OCI-LY7 (cell line): ENCODE measurements at regions not wholly inside any gene's neighbourhood (a gene's known extent, or its start where the extent isn't known, plus 50 kb on each side); places are given as distances from the start of the nearest gene placed in this dataset.

Experiments
- BruUV-seq: library from RNA; stranded (reverse); fragments of 400-500 nt; replicated peaks from 2 replicates; lab custom pipeline; 2021; lab: Mats Ljungman, UMichigan
- CTCF ChIA-PET: fragments of 300-600 bp; sonication (Branson Sonifier 250); formaldehyde crosslinking; loops from one replicate; lab custom pipeline; 2022; ENCODE audit warnings: antibody characterized with exemption; ENCODE audit not compliant: unreplicated experiment; lab: Charles Lee
- POLR2A ChIA-PET: fragments of 300-600 bp; sonication (Branson Sonifier 250); formaldehyde crosslinking; loops from one replicate; lab custom pipeline; 2022; ENCODE audit warnings: antibody characterized with exemption; lab: Charles Lee
- DNase-seq: peaks from one replicate; pipeline ENCODE4 v3.0.0-alpha.2; 2015; ENCODE audit warnings: low spot score
- H2AFZ ChIP-seq: fragments of 200-600 bp; sonication (generic), shearing (Covaris generic); 2 replicates; pipeline ENCODE4 v1.6.1; 2014; ENCODE audit warnings: mild to moderate bottlenecking, antibody characterized with exemption, low read length, moderate library complexity
- H3K27ac ChIP-seq: fragments of 200-600 bp; sonication (generic); 2 replicates; pipeline ENCODE4 v1.5.1; 2014; ENCODE audit warnings: mixed run types, low read depth, mild to moderate bottlenecking, moderate library complexity, low read length, inconsistent platforms; ENCODE audit not compliant: poor library complexity, severe bottlenecking
- H3K36me3 ChIP-seq: fragments of 200-600 bp; sonication (generic); 2 replicates; pipeline ENCODE4 v1.6.1; 2014; ENCODE audit warnings: mild to moderate bottlenecking, antibody characterized with exemption, low read length, moderate library complexity, mixed read lengths; ENCODE audit not compliant: insufficient read depth
- H3K4me1 ChIP-seq: fragments of 200-600 bp; sonication (generic); 2 replicates; pipeline ENCODE4 v1.5.1; 2014; ENCODE audit warnings: mild to moderate bottlenecking, low read length; ENCODE audit not compliant: insufficient read depth, poor library complexity, severe bottlenecking
- H3K4me2 ChIP-seq: fragments of 200-600 bp; sonication (generic); 2 replicates; pipeline ENCODE4 v1.6.1; 2014; ENCODE audit warnings: mild to moderate bottlenecking, low read length
- H3K4me3 ChIP-seq: fragments of 200-600 bp; sonication (generic); 2 replicates; pipeline ENCODE4 v1.5.1; 2014; ENCODE audit warnings: mild to moderate bottlenecking, low read depth, low read length; ENCODE audit not compliant: poor library complexity, severe bottlenecking
- H3K79me2 ChIP-seq: fragments of 200-600 bp; sonication (generic); 2 replicates; pipeline ENCODE4 v1.6.1; 2016; ENCODE audit warnings: low read depth, mild to moderate bottlenecking, low read length, moderate library complexity, mixed read lengths; ENCODE audit not compliant: insufficient read depth
- H3K9me2 ChIP-seq: fragments of 200-600 bp; sonication (generic); 2 replicates; pipeline ENCODE4 v1.6.1; 2016; ENCODE audit warnings: mild to moderate bottlenecking, low read length, mixed read lengths; ENCODE audit not compliant: insufficient read depth
- H3K9me3 ChIP-seq: fragments of 200-600 bp; sonication (generic); 2 replicates; pipeline ENCODE4 v1.6.1; 2014; ENCODE audit warnings: mild to moderate bottlenecking, mixed run types, low read length, mixed read lengths
- H4K20me1 ChIP-seq: fragments of 200-600 bp; sonication (generic); 2 replicates; pipeline ENCODE4 v1.6.1; 2014; ENCODE audit warnings: mild to moderate bottlenecking, antibody characterized with exemption, low read length, moderate library complexity, mixed read lengths; ENCODE audit not compliant: insufficient read depth
- CTCF ChIP-seq: fragments of 200-600 bp; sonication (generic); conservative IDR thresholded peaks from 2 replicates; pipeline ENCODE4 v1.5.1; 2014; ENCODE audit warnings: mild to moderate bottlenecking, antibody characterized with exemption, low read length, moderate library complexity, mixed read lengths
- EZH2phosphoT487 ChIP-seq: fragments of 200-600 bp; sonication (generic); IDR thresholded peaks from 2 replicates; pipeline ENCODE4 v1.6.1; 2018; ENCODE audit warnings: low read depth, borderline replicate concordance, mild to moderate bottlenecking, mixed run types, antibody characterized with exemption, low read length, moderate library complexity, mixed read lengths
- intact Hi-C: fragments of 100-400 bp; cut with micrococcal nuclease; formaldehyde crosslinking; loops from one replicate; pipeline ENCODE4 v1.10.0; 2022; ENCODE audit not compliant: unreplicated experiment

- Histone ChIP-seq H3K4me1 (peaks cover 6% of the 10 kb centered on the region), H3K9me2 (no peaks in the 10 kb centered on the region), H3K36me3 (no peaks in the 10 kb centered on the region), H4K20me1 (no peaks in the 10 kb centered on the region), H3K9me3 (no peaks in the 10 kb centered on the region), H3K4me2 (no peak overlapping the region), H3K79me2 (no peaks in the 10 kb centered on the region), H3K27ac (no peak overlapping the region), H2AFZ (no peak overlapping the region), H3K4me3 (no peak overlapping the region)
- ChIA-PET POLR2A (no interaction called here), CTCF (interaction anchor here (0.8 to 1.1 kb wide), 3 partner anchors 14 to 185 kb away, joined by 3 to 6 read pairs (median 3); no protein-coding TSS in a partner anchor)
- TF ChIP-seq EZH2phosphoT487 (no peak), CTCF (peak; percentile 84)
- intact Hi-C loops, result loop anchor here (5.0 kb wide), 1 partner anchor 212 kb away; no protein-coding TSS in a partner anchor
- no TSS peak for BruUV-seq
- DNase-seq, result peak; percentile 65
These were observed 52.0 kb upstream of the RNU6-8 start for GRCh38 chr14:32254952-32255679.

GRCh38 chr14:32255789-32256188 lies 52.7 kb upstream of the RNU6-8 start:
- Histone ChIP-seq H3K27ac (no peak overlapping the region), H3K4me1 (peaks cover 6% of the 10 kb centered on the region), H2AFZ (no peak overlapping the region), H3K4me2 (no peak overlapping the region), H3K4me3 (no peak overlapping the region), H3K9me3 (no peaks in the 10 kb centered on the region), H4K20me1 (no peaks in the 10 kb centered on the region), H3K36me3 (no peaks in the 10 kb centered on the region), H3K79me2 (no peaks in the 10 kb centered on the region), H3K9me2 (no peaks in the 10 kb centered on the region)
- BruUV-seq, result no TSS peak
- POLR2A ChIA-PET, result no interaction called here
- intact Hi-C loops, result no loop called here
- no peak for DNase-seq
- no peak for TF ChIP-seq CTCF
- TF ChIP-seq EZH2phosphoT487, result no peak
- CTCF ChIA-PET, result no interaction called here

- CTCF ChIA-PET, result no interaction called here
- no TSS peak for BruUV-seq
- intact Hi-C loops, result no loop called here
These were observed 53.5 kb upstream of the RNU6-8 start for GRCh38 chr14:32256576-32256975.

More at GRCh38 chr14:32256576-32256975, 53.5 kb upstream of the RNU6-8 start:
- Histone ChIP-seq H3K4me2 (no peak overlapping the region), H3K36me3 (no peaks in the 10 kb centered on the region), H3K9me3 (no peaks in the 10 kb centered on the region), H3K4me3 (no peak overlapping the region), H3K9me2 (no peaks in the 10 kb centered on the region), H2AFZ (no peak overlapping the region), H3K4me1 (peaks cover 6% of the 10 kb centered on the region), H4K20me1 (no peaks in the 10 kb centered on the region), H3K27ac (no peak overlapping the region), H3K79me2 (no peaks in the 10 kb centered on the region)
- DNase-seq, result no peak
- TF ChIP-seq EZH2phosphoT487 (no peak), CTCF (no peak)
- POLR2A ChIA-PET, result no interaction called here
